Esophagus squamous epithelium (tissue), 5 donors: ENCODE measurements at regions not wholly inside any gene's neighbourhood (a gene's known extent, or its start where the extent isn't known, plus 50 kb on each side); places are given as distances from the start of the nearest gene placed in this dataset.

ENCODE experiments used
- DNase-seq: peaks from one replicate; lab custom pipeline; 2025; lab: John Stamatoyannopoulos, UW
- H3K27ac ChIP-seq, 4 donors: fragments of 200-600 bp; sonication (generic); one replicate each; pipeline ENCODE4 v1.5.1; 2016 to 2019; ENCODE audit warnings: mild to moderate bottlenecking in 1 of 4
- H3K27me3 ChIP-seq, 4 donors: fragments of 200-600 bp; sonication (generic); 1 replicate in 3 of 4; 2 replicates in 1 of 4; pipeline versions ENCODE4 v1.5.1 to v1.6.0; 2017 to 2021; ENCODE audit warnings: antibody characterized with exemption in 1 of 4
- H3K36me3 ChIP-seq, 3 donors: fragments of 200-600 bp; sonication (generic); one replicate each; pipeline ENCODE4 v1.5.1; 2016 to 2019
- H3K4me1 ChIP-seq, 3 donors: fragments of 200-600 bp; sonication (generic); one replicate each; pipeline ENCODE4 v1.5.1; 2017 to 2019
- H3K4me3 ChIP-seq, 4 donors: fragments of 200-600 bp; sonication (generic); 1 replicate in 3 of 4; 2 replicates in 1 of 4; pipeline ENCODE4 v1.5.1; 2016 to 2019; ENCODE audit warnings: mild to moderate bottlenecking in 2 of 4, moderate library complexity in 1 of 4
- H3K9me3 ChIP-seq, 3 donors: fragments of 200-600 bp; sonication (generic); one replicate each; pipeline ENCODE4 v1.5.1; 2016 to 2019
- POLR2A ChIP-seq, 4 donors: fragments of 450-650 bp; IDR thresholded peaks; one replicate each; pipeline ENCODE4 v1.6.1; 2017; ENCODE audit warnings: antibody characterized with exemption in 4 of 4, mild to moderate bottlenecking in 4 of 4, moderate library complexity in 3 of 4
- intact Hi-C: fragments of 100-400 bp; cut with DNase I; formaldehyde crosslinking; loops from one replicate; pipeline ENCODE4 v1.15.0; 2022
- TF ChIP-seq, protein P1 (sequence below), 6 experiments: fragments of 450-650 bp in 4 of 6; fragments of 200-600 bp in 2 of 6; sonication (generic) in 2 of 6; IDR thresholded peaks; one replicate each; pipeline ENCODE4 v1.5.1; 2016 to 2019; ENCODE audit warnings: antibody characterized with exemption in 6 of 6, mild to moderate bottlenecking in 4 of 6, moderate library complexity in 4 of 6
- donor health status: DM: yes; HTN: yes; CAD: no.

DNA sequence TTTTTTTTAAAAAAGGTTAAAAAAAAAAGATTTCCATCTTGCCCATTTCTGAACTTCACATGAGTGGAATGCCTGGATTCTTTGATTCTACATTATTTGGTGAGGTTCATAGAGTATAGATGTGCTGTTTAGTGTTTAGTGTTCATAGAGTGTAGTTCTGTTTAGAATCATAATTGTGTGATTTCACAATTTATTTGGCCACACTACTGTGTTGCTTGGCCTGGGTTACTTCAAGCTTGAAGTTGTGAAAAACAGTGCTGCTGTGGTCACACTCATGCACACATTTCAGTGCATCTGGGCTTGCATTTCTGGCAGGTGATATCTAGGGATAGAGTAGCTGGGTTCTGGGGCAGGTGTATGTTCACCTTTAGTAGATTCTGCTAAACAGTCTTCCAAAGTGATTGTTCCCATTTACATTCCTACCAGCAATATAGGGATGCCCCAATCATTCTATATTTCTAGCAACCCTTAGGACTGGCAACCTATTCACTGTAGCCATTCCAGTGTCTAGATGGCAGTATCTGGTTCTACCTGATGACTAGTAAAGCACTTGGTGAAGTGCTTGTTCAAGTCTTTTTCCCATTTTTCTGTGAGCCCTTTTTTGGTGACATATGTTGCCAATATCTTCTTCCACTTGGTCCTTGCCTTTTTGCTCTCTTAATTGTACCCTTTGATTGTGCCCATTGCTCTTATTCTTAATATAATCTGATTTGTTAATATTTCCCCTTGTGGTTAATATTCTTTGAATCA is 50.6 kb upstream of the RBFOX3 start:
- Histone ChIP-seq H3K4me1 (peaks cover 0 to 22% (median 0%) of the 10 kb centered on the region in 3 donors), H3K27ac (no peak overlapping the region), H3K27me3 (peaks cover 0 to 35% (median 0%) of the 10 kb centered on the region in 4 donors), H3K9me3 (peaks cover 0 to 4% (median 0%) of the 10 kb centered on the region in 3 donors), H3K4me3 (no peak overlapping the region), H3K36me3 (no peaks in the 10 kb centered on the region)
- intact Hi-C loops: no loop called here
- TF ChIP-seq, protein P1, sequence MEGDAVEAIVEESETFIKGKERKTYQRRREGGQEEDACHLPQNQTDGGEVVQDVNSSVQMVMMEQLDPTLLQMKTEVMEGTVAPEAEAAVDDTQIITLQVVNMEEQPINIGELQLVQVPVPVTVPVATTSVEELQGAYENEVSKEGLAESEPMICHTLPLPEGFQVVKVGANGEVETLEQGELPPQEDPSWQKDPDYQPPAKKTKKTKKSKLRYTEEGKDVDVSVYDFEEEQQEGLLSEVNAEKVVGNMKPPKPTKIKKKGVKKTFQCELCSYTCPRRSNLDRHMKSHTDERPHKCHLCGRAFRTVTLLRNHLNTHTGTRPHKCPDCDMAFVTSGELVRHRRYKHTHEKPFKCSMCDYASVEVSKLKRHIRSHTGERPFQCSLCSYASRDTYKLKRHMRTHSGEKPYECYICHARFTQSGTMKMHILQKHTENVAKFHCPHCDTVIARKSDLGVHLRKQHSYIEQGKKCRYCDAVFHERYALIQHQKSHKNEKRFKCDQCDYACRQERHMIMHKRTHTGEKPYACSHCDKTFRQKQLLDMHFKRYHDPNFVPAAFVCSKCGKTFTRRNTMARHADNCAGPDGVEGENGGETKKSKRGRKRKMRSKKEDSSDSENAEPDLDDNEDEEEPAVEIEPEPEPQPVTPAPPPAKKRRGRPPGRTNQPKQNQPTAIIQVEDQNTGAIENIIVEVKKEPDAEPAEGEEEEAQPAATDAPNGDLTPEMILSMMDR (IDR thresholded peaks at IDR 0.05): no peak
- TF ChIP-seq POLR2A (IDR thresholded peaks at IDR 0.05): no peak
- no peak for DNase-seq
